ENCODE measurements at regions not wholly inside any gene's neighbourhood (a gene's known extent, or its start where the extent isn't known, plus 50 kb on each side); places are given as distances from the start of the nearest gene placed in this dataset.

- H3K36me3 ChIP-seq, result no peaks in the 10 kb centered on the region
- H3K27ac ChIP-seq, result no peak overlapping the region
- no peaks in the 10 kb centered on the region for H3K27me3 ChIP-seq
- TF ChIP-seq, protein P1, sequence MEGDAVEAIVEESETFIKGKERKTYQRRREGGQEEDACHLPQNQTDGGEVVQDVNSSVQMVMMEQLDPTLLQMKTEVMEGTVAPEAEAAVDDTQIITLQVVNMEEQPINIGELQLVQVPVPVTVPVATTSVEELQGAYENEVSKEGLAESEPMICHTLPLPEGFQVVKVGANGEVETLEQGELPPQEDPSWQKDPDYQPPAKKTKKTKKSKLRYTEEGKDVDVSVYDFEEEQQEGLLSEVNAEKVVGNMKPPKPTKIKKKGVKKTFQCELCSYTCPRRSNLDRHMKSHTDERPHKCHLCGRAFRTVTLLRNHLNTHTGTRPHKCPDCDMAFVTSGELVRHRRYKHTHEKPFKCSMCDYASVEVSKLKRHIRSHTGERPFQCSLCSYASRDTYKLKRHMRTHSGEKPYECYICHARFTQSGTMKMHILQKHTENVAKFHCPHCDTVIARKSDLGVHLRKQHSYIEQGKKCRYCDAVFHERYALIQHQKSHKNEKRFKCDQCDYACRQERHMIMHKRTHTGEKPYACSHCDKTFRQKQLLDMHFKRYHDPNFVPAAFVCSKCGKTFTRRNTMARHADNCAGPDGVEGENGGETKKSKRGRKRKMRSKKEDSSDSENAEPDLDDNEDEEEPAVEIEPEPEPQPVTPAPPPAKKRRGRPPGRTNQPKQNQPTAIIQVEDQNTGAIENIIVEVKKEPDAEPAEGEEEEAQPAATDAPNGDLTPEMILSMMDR (IDR thresholded peaks at IDR 0.05; ENCODE audit: low read depth, low read length), result no peak
- no peak for DNase-seq (ENCODE audit: low read depth in 1 of 2, low spot score in 1 of 2)
- H3K4me1 ChIP-seq (ENCODE audit: low read depth), result peaks cover 34% of the 10 kb centered on the region
- no peaks in the 10 kb centered on the region for H3K9me3 ChIP-seq (ENCODE audit: low read depth)
- H3K4me3 ChIP-seq, result no peak overlapping the region
Observed at GRCh38 chr20:11192106-11192505, 518.3 kb upstream of the JAG1 start.

GRCh38 chr20:11193241-11193640, 519.4 kb upstream of the JAG1 start:
- Histone ChIP-seq H3K27me3 (no peaks in the 10 kb centered on the region), H3K27ac (no peak overlapping the region), H3K36me3 (no peaks in the 10 kb centered on the region), H3K4me1 (ENCODE audit: low read depth) (peaks cover 34% of the 10 kb centered on the region), H3K4me3 (no peak overlapping the region), H3K9me3 (ENCODE audit: low read depth) (no peaks in the 10 kb centered on the region)
- peak in 1 of 2 donors; percentile 17 for DNase-seq (ENCODE audit: low read depth in 1 of 2, low spot score in 1 of 2)
- TF ChIP-seq, protein P1 (IDR thresholded peaks at IDR 0.05; ENCODE audit: low read depth, low read length), result no peak

DNA sequence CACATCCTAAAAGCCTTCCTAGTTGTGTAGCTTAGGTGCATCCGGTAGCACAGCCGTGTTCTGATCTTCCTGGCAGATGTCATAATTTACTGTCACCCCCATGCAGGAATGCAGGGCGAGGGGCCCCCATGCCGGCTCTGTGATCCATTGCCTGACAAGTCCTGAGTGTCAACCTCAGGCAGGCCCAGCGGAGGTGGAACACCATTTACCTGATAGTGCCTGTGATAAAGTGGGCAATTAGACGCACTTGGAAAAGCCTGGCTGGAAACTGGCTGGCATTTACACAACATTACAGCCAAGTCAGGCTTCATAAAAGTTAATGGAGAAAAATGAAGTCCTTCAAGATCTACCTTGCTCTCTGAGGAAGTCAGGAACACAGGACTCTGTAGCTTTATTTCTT, 521.4 kb upstream of the JAG1 start:
- no peaks in the 10 kb centered on the region for H3K9me3 ChIP-seq (ENCODE audit: low read depth)
- H3K4me1 ChIP-seq (ENCODE audit: low read depth), result peaks cover 34% of the 10 kb centered on the region
- no peaks in the 10 kb centered on the region for H3K27me3 ChIP-seq
- no peak overlapping the region for H3K4me3 ChIP-seq
- peak overlapping the region; percentile 67 for H3K27ac ChIP-seq
- no peaks in the 10 kb centered on the region for H3K36me3 ChIP-seq
- DNase-seq (ENCODE audit: low read depth in 1 of 2, low spot score in 1 of 2), result peak in 1 of 2 donors; percentile 69
- TF ChIP-seq, protein P1 (IDR thresholded peaks at IDR 0.05; ENCODE audit: low read depth, low read length), result no peak

DNA sequence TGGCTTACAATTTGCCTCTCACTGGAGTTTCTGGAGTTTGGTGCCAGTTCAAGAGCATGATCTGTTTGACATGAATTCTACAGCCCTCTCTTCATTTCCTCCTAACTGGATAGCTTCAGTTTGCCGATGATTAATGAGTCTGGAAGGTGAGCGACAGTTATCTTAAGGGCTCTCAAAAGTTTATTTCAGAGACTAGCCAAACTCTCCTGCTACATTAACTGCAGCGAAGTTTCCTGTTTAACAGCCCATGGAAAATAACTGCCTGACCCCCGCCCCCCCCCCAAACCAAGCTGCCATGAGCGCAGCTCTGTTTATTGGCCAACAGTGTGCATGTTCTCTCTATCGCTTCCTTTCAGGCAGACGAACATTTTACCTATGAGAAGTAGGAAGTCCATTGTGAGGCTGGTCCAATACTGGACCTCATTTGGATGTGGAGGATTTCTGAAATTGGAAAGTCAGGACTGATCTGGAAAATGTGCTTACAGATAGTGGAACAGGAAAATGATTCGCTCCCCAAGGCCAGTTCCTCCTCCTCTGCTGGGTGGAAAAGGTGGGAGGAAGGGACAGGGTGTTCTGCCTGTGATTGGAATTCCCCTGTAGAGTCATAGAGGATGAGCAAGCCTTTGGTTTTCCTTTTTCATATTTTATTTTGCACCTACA, 522.2 kb upstream of the JAG1 start:
- peak; percentile 20 to 31 for DNase-seq (ENCODE audit: low read depth in 1 of 2, low spot score in 1 of 2)
- Histone ChIP-seq H3K4me3 (no peak overlapping the region), H3K27ac (peak overlapping the region; percentile 67), H3K36me3 (no peaks in the 10 kb centered on the region), H3K27me3 (no peaks in the 10 kb centered on the region), H3K4me1 (ENCODE audit: low read depth) (peaks cover 34% of the 10 kb centered on the region), H3K9me3 (ENCODE audit: low read depth) (no peaks in the 10 kb centered on the region)
- TF ChIP-seq, protein P1 (IDR thresholded peaks at IDR 0.05; ENCODE audit: low read depth, low read length), result no peak

DNA sequence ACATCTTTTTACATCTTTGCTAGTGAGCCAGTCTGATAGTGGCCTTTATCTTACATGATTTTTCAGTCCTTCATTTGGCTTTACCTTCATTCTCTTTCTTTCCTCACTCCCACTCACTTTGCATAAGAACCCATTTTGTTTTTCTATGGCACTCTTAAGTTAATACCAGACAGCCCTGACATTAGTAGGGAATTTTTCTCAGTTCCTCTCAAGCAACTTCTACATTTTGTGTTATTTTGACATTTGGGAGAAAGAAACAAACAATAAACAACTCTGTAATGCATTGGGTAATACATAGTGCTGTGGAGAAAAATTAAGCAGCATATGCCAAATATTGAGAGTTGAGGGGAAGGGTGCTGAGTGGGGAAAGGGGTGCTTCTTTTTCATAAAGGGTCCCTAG, 524.1 kb upstream of the JAG1 start:
- Histone ChIP-seq H3K27me3 (no peaks in the 10 kb centered on the region), H3K4me1 (ENCODE audit: low read depth) (peaks cover 27% of the 10 kb centered on the region), H3K36me3 (no peaks in the 10 kb centered on the region), H3K27ac (no peak overlapping the region), H3K4me3 (no peak overlapping the region), H3K9me3 (ENCODE audit: low read depth) (no peaks in the 10 kb centered on the region)
- TF ChIP-seq, protein P1 (IDR thresholded peaks at IDR 0.05; ENCODE audit: low read depth, low read length), result no peak
- DNase-seq (ENCODE audit: low read depth in 1 of 2, low spot score in 1 of 2), result no peak
